ENCODE measurements at regions not wholly inside any gene's neighbourhood (a gene's known extent, or its start where the extent isn't known, plus 50 kb on each side); places are given as distances from the start of the nearest gene placed in this dataset.
A peak's percentile ranks its signal among the peaks of the same experiment; 100 is the strongest.

- no peaks in the 10 kb centered on the region for H3K27me3 ChIP-seq (ENCODE audit: control insufficient read depth, insufficient read depth, low read length)
- H3K4me3 ChIP-seq (ENCODE audit: low read length), result no peak overlapping the region
- H3K4me1 ChIP-seq (ENCODE audit: control insufficient read depth, insufficient read depth, low read length), result peaks cover 16% of the 10 kb centered on the region
- no peak overlapping the region for H3K4me2 ChIP-seq (ENCODE audit: low read length)
- H3K36me3 ChIP-seq (ENCODE audit: insufficient read depth, low read length), result no peaks in the 10 kb centered on the region
- H3K9ac ChIP-seq (ENCODE audit: low read depth, low read length), result no peak overlapping the region
- H3K9me3 ChIP-seq (replicated peaks; ENCODE audit: low read length), result no peaks in the 10 kb centered on the region
These were observed 91.2 kb upstream of the ABI3BP start for GRCh38 chr3:101084404-101084803.

GRCh38 chr3:101081999-101082398 is 88.8 kb upstream of the ABI3BP start:
- H3K4me1 ChIP-seq (ENCODE audit: control insufficient read depth, insufficient read depth, low read length), result peaks cover 22% of the 10 kb centered on the region
- no peak overlapping the region for H3K4me3 ChIP-seq (ENCODE audit: low read length)
- no peaks in the 10 kb centered on the region for H3K27me3 ChIP-seq (ENCODE audit: control insufficient read depth, insufficient read depth, low read length)
- H3K36me3 ChIP-seq (ENCODE audit: insufficient read depth, low read length), result no peaks in the 10 kb centered on the region
- no peak overlapping the region for H3K4me2 ChIP-seq (ENCODE audit: low read length)
- no peak overlapping the region for H3K9ac ChIP-seq (ENCODE audit: low read depth, low read length)
- no peaks in the 10 kb centered on the region for H3K9me3 ChIP-seq (replicated peaks; ENCODE audit: low read length)

- no peaks in the 10 kb centered on the region for H3K36me3 ChIP-seq (ENCODE audit: insufficient read depth, low read length)
- peaks cover 22% of the 10 kb centered on the region for H3K4me1 ChIP-seq (ENCODE audit: control insufficient read depth, insufficient read depth, low read length)
- no peak overlapping the region for H3K9ac ChIP-seq (ENCODE audit: low read depth, low read length)
- no peak overlapping the region for H3K4me3 ChIP-seq (ENCODE audit: low read length)
- no peaks in the 10 kb centered on the region for H3K9me3 ChIP-seq (replicated peaks; ENCODE audit: low read length)
- H3K4me2 ChIP-seq (ENCODE audit: low read length), result no peak overlapping the region
- no peaks in the 10 kb centered on the region for H3K27me3 ChIP-seq (ENCODE audit: control insufficient read depth, insufficient read depth, low read length)
These were observed 88.2 kb upstream of the ABI3BP start for GRCh38 chr3:101081446-101081845.

- Histone ChIP-seq H3K27me3 (ENCODE audit: control insufficient read depth, insufficient read depth, low read length) (no peaks in the 10 kb centered on the region), H3K4me2 (ENCODE audit: low read length) (no peak overlapping the region), H3K36me3 (ENCODE audit: insufficient read depth, low read length) (no peaks in the 10 kb centered on the region), H3K4me1 (ENCODE audit: control insufficient read depth, insufficient read depth, low read length) (peaks cover 28% of the 10 kb centered on the region), H3K4me3 (ENCODE audit: low read length) (no peak overlapping the region), H3K9me3 (replicated peaks; ENCODE audit: low read length) (no peaks in the 10 kb centered on the region), H3K9ac (ENCODE audit: low read depth, low read length) (no peak overlapping the region)
These were observed 84.3 kb upstream of the ABI3BP start for GRCh38 chr3:101077361-101078011.

- peaks cover 39% of the 10 kb centered on the region for H3K4me1 ChIP-seq (ENCODE audit: control insufficient read depth, insufficient read depth, low read length)
- no peak overlapping the region for H3K4me2 ChIP-seq (ENCODE audit: low read length)
- H3K36me3 ChIP-seq (ENCODE audit: insufficient read depth, low read length), result no peaks in the 10 kb centered on the region
- H3K27me3 ChIP-seq (ENCODE audit: control insufficient read depth, insufficient read depth, low read length), result no peaks in the 10 kb centered on the region
- H3K9me3 ChIP-seq (replicated peaks; ENCODE audit: low read length), result no peaks in the 10 kb centered on the region
- H3K9ac ChIP-seq (ENCODE audit: low read depth, low read length), result no peak overlapping the region
- no peak overlapping the region for H3K4me3 ChIP-seq (ENCODE audit: low read length)
These were observed 81.3 kb upstream of the ABI3BP start for GRCh38 chr3:101074518-101074917.

- H3K27me3 ChIP-seq (ENCODE audit: control insufficient read depth, insufficient read depth, low read length), result no peaks in the 10 kb centered on the region
- H3K4me1 ChIP-seq (ENCODE audit: control insufficient read depth, insufficient read depth, low read length), result peaks cover 44% of the 10 kb centered on the region
- no peak overlapping the region for H3K4me3 ChIP-seq (ENCODE audit: low read length)
- no peaks in the 10 kb centered on the region for H3K36me3 ChIP-seq (ENCODE audit: insufficient read depth, low read length)
- no peaks in the 10 kb centered on the region for H3K9me3 ChIP-seq (replicated peaks; ENCODE audit: low read length)
- H3K4me2 ChIP-seq (ENCODE audit: low read length), result peak overlapping the region; percentile 40
- H3K9ac ChIP-seq (ENCODE audit: low read depth, low read length), result peak overlapping the region; percentile 26
These were observed 79.1 kb upstream of the ABI3BP start for GRCh38 chr3:101072300-101072699.

GRCh38 chr3:101070799-101071121 is 77.5 kb upstream of the ABI3BP start:
- H3K36me3 ChIP-seq (ENCODE audit: insufficient read depth, low read length), result no peaks in the 10 kb centered on the region
- H3K4me2 ChIP-seq (ENCODE audit: low read length), result no peak overlapping the region
- H3K9me3 ChIP-seq (replicated peaks; ENCODE audit: low read length), result no peaks in the 10 kb centered on the region
- H3K4me3 ChIP-seq (ENCODE audit: low read length), result no peak overlapping the region
- no peaks in the 10 kb centered on the region for H3K27me3 ChIP-seq (ENCODE audit: control insufficient read depth, insufficient read depth, low read length)
- H3K9ac ChIP-seq (ENCODE audit: low read depth, low read length), result no peak overlapping the region
- peaks cover 56% of the 10 kb centered on the region for H3K4me1 ChIP-seq (ENCODE audit: control insufficient read depth, insufficient read depth, low read length)

GRCh38 chr3:101069901-101070798 is 76.9 kb upstream of the ABI3BP start:
- Histone ChIP-seq H3K9ac (ENCODE audit: low read depth, low read length) (no peak overlapping the region), H3K4me3 (ENCODE audit: low read length) (no peak overlapping the region), H3K27me3 (ENCODE audit: control insufficient read depth, insufficient read depth, low read length) (no peaks in the 10 kb centered on the region), H3K36me3 (ENCODE audit: insufficient read depth, low read length) (no peaks in the 10 kb centered on the region), H3K9me3 (replicated peaks; ENCODE audit: low read length) (no peaks in the 10 kb centered on the region), H3K4me1 (ENCODE audit: control insufficient read depth, insufficient read depth, low read length) (peaks cover 62% of the 10 kb centered on the region), H3K4me2 (ENCODE audit: low read length) (no peak overlapping the region)

GRCh38 chr3:101068876-101069606 is 75.8 kb upstream of the ABI3BP start:
- peaks cover 69% of the 10 kb centered on the region for H3K4me1 ChIP-seq (ENCODE audit: control insufficient read depth, insufficient read depth, low read length)
- no peaks in the 10 kb centered on the region for H3K9me3 ChIP-seq (replicated peaks; ENCODE audit: low read length)
- no peak overlapping the region for H3K9ac ChIP-seq (ENCODE audit: low read depth, low read length)
- H3K27me3 ChIP-seq (ENCODE audit: control insufficient read depth, insufficient read depth, low read length), result no peaks in the 10 kb centered on the region
- no peak overlapping the region for H3K4me3 ChIP-seq (ENCODE audit: low read length)
- H3K4me2 ChIP-seq (ENCODE audit: low read length), result no peak overlapping the region
- H3K36me3 ChIP-seq (ENCODE audit: insufficient read depth, low read length), result no peaks in the 10 kb centered on the region

- Histone ChIP-seq H3K4me3 (ENCODE audit: low read length) (no peak overlapping the region), H3K4me2 (ENCODE audit: low read length) (peak overlapping the region; percentile 61), H3K9ac (ENCODE audit: low read depth, low read length) (peak overlapping the region; percentile 76), H3K27me3 (ENCODE audit: control insufficient read depth, insufficient read depth, low read length) (no peaks in the 10 kb centered on the region), H3K4me1 (ENCODE audit: control insufficient read depth, insufficient read depth, low read length) (peaks cover 54% of the 10 kb centered on the region), H3K9me3 (replicated peaks; ENCODE audit: low read length) (no peaks in the 10 kb centered on the region), H3K36me3 (ENCODE audit: insufficient read depth, low read length) (no peaks in the 10 kb centered on the region)
These were observed 73.5 kb upstream of the ABI3BP start for GRCh38 chr3:101066711-101067129.

- Histone ChIP-seq H3K9ac (ENCODE audit: low read depth, low read length) (peak overlapping the region; percentile 79), H3K4me3 (ENCODE audit: low read length) (peak overlapping the region; percentile 16)
These were observed 72.7 kb upstream of the ABI3BP start for GRCh38 chr3:101065962-101066361.

More at GRCh38 chr3:101065962-101066361, 72.7 kb upstream of the ABI3BP start:
- Histone ChIP-seq H3K4me2 (ENCODE audit: low read length) (peak overlapping the region; percentile 66), H3K27me3 (ENCODE audit: control insufficient read depth, insufficient read depth, low read length) (no peaks in the 10 kb centered on the region), H3K36me3 (ENCODE audit: insufficient read depth, low read length) (no peaks in the 10 kb centered on the region), H3K9me3 (replicated peaks; ENCODE audit: low read length) (no peaks in the 10 kb centered on the region), H3K4me1 (ENCODE audit: control insufficient read depth, insufficient read depth, low read length) (peaks cover 50% of the 10 kb centered on the region)

All from skeletal muscle satellite cell (primary cell).